ELF-1 (cell line): ENCODE measurements at regions not wholly inside any gene's neighbourhood (a gene's known extent, or its start where the extent isn't known, plus 50 kb on each side); places are given as distances from the start of the nearest gene placed in this dataset.

Experiments
- DNase-seq: peaks from one replicate; pipeline ENCODE4 v3.0.0-alpha.2; 2016; ENCODE audit warnings: low read depth, low spot score

DNA sequence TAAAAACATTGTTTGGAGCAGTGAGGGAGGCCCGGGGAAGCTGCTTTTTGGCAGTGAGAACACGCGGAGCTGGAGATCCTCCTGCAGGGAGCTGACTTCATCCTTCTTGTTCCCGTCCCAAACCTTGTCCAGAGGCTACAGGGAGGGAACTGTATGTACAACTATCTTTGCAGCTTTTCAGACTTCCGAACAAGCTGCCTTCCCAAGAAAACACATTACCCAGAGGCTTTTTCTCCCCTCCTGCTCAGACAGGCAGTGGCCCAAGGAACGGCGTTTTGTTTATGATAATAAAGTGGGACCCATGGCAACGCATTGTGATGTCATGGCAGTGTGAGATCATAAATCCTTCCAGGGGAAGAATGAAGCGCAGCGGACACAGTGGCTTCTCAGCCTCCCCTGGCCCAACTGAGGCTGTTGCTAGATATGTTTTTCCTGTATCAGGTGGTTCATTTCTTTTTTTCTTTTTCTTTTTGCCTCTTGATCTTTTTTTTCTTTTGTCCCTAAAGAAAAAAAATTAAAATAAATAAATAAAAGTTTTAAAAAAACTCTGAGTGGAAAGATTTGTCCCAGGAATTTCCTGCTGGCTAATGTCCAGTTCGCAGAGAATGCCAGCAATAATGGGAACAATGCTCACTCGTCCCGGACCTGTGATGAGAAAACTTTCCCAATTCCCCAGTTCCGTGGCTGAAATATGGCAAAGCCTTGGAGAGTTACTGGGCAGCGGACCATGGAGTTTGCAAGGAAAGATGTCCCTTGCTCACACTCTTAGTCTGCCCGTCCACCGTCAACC lies 103.4 kb upstream of the MAP1LC3B2 start:
- DNase-seq = peak; percentile 81

- DNase-seq = peak; percentile 18
Observed at GRCh38 chr12:116456330-116457082, 102.7 kb upstream of the MAP1LC3B2 start.

DNA sequence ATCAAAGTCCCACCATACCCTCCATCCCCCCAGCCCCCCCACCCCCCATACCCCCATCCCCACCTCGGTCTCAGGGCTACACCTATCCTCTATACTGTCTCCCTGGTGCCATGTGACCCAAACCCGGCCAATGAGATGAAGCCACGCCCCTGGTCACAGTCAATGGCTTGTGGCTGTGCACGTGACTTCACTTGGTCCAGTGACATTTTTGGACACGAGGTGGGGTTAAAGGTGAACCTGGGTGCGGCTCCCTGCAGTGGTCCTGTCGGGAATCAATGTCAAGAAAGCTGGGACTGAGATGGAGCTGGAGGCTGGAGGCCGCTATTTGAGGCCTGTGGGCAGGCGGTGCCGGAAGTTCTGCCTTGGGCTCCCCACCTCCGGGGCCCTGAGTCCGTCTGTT lies 100.7 kb upstream of the MAP1LC3B2 start:
- DNase-seq = peak; percentile 22

DNA sequence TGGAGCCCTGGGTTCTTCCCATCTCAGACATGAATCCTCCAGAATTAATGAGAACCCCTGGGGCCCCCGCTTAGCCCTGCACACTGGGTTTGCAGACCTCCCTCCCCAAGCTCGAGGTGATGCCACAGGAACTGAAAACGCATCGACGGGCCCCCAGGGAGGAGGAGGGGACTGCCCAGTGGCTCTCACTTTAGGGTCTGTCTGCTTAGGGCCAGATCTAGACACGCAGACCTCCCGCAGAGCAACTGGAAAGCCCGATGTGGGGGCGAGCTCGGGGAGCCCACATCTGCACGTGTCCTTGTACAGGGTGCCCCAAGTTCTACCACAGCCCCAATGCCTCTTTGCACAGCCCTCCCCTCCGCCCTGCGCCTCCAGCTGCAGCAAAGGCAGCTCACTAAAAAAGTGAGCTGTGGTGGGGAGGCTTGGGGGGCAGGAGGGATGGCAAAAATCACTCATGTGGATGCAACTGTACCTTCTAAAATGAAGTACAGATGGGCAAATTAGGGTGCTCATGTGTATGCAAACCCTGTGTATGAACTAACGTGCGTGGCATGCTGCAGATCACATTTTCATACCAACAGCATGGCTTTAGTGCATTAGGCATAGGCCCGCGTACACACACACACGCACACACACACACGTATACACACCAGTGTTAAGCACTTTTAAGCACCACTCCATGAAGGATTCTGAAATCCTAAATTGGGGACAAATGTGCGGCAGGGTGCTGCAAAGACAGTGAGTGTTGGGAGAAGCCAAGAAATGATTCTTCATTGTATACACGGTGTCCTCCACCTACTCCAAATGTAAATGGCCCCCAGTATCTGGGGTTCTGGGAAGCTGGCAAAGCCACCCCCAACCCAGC lies 99.9 kb upstream of the MAP1LC3B2 start:
- no peak for DNase-seq

DNA sequence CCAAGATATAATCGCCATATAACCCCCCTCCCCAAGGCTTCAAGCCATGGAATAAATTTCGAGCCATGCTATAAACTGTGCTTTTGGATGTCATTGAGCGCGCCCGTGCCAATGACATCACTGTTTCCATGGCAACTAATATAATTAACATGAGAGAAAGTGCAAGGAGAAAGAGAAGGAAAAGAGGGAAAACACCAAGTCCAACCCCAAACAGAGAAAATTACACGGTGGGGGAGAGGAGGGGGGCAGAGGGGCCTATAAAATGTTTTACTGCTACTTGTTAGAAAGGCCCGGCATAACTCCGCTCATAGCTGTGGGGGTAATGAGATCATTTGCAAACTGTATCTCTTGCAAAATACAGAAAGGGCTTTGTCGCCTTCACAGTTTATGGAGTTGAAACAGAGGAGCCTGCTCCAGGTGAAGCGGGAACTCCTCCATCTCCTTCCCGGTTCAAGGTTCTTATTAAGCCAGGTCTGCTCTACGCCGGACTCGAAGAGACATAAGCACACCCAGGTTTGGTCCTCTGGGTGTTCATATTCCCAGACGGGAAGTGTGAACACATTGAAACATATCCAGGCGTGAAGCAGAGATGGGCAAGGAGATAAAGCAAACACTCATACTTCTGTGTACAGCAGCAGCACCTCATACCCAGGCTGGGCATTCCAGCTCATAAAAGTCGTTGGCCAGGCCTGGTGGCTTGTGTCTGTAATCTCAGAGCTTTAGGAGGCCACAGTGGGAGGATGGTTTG lies 99.1 kb upstream of the MAP1LC3B2 start:
- DNase-seq = peak; percentile 27

GRCh38 chr12:116461060-116461459 lies 98.1 kb upstream of the MAP1LC3B2 start:
- DNase-seq = no peak

DNA sequence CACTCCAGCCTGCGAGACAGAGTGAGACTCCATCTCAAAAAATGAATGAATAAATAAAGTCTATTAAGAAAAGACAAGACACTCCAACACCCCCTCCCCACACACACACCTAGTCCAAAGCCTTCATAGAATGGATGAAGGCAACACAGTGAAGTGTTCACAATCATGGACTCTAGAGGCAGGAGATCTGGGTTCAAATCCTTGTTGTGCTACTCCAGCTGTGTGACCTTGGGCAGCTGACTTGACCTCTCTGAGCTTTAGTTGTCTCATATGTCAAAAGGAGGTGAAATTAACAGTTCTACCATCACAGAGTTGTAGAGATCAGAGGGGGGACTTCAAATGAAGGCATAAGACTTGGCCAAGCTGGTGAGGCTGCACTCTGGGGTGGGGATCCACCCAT lies 95.8 kb upstream of the MAP1LC3B2 start:
- no peak for DNase-seq

- DNase-seq = no peak
Observed at GRCh38 chr12:116465407-116465806, 93.8 kb upstream of the MAP1LC3B2 start.

DNA sequence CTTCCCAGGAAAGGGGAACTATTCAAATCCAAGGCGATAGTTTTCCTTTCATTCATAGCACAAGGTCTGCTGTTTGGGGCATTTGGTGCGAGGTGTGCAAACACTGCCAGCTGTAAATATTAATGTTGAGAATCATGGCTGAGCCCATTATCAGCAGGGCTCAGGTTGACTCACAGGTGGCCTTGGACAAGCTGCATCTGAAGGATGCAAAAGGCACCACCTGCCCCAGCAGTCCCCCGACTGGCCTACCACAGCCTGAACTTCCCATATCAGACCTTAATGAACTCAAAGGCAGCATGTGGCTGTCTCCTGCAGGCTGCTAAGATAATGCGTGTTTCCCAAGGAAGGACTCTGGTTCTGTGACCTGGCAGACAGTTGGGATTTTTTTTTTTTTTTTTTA lies 93.3 kb upstream of the MAP1LC3B2 start:
- DNase-seq = peak; percentile 18

DNA sequence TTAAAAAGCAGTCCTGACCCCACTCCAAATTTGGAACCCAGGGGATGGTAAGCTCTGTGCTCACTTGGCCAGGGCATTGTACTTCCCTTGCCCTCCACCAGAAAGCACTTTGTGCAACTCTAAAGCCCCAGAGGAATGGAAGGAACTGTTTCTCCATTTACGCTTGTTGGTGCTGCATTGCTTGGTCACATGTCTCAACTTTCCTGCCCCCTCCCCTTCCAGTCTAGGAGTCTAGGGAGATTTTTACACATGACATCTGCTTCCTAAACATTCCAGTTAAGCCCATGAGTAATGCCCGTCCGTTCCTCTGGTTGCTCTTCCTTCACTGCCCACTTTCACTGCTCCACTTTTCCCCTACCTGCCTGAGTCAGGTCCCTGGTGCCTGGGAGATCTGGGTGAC lies 92.6 kb upstream of the MAP1LC3B2 start:
- peak; percentile 25 for DNase-seq

GRCh38 chr12:116469344-116469743 lies 89.8 kb upstream of the MAP1LC3B2 start:
- DNase-seq = no peak

- no peak for DNase-seq
Observed at GRCh38 chr12:116471544-116471943, 87.6 kb upstream of the MAP1LC3B2 start.

- DNase-seq = no peak
Observed at GRCh38 chr12:116472193-116472592, 87.0 kb upstream of the MAP1LC3B2 start.

DNA sequence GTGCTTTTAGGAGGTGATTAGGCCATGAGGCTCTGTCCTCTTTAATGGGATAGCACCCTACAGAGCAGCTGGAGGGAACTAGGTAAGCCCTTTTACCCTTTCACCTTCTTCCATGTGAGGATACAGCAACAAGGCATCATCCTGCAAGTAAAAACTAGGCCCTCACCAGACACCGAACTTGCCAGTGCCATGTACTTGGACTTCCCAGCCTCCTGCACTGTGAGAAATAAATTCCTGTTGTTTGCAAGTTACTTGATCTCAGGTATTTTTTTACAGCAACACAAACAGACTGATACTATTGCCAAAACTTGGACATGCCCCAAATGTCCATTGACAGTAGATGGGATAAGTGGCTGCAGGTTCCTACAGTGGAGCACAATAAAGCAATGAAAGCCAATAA lies 85.8 kb upstream of the MAP1LC3B2 start:
- DNase-seq = no peak

DNA sequence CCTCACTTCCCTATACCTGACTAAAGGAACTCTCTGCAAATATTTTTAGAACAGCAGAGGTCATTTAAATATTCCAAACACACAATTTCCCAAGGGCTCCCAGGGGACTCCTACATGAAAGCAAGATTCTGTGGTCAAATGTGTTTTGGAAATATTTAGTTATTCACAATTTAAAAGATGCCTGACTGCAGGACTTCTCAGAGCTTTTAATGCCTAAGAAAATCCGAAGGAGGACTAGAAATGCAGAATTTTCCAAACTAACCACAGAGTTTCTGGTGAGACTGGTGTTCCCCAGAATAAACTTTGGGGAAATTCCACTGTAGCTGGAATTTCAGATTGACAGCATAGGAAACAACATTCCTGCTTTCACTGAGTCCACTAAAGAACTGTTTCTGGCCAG lies 84.8 kb upstream of the MAP1LC3B2 start:
- no peak for DNase-seq

DNA sequence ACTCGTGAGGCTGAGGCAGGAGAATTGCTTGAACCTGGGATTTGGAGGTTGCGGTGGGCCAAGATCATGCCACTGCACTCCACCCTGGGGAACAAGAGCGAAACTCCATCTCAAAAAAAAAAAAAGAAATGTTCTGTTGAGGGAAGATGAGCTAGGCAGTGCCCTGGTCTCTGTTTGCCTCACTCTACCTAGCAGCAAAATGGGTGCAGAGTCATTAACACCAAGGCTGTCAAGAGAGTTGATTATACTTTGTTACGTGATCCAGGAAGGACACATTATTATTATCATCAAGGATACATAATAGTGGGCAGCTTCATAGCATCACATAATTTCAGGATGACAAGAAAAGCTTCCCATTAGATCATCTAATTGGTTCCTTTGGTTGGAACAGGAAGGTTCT lies 84.3 kb upstream of the MAP1LC3B2 start:
- DNase-seq = no peak

DNA sequence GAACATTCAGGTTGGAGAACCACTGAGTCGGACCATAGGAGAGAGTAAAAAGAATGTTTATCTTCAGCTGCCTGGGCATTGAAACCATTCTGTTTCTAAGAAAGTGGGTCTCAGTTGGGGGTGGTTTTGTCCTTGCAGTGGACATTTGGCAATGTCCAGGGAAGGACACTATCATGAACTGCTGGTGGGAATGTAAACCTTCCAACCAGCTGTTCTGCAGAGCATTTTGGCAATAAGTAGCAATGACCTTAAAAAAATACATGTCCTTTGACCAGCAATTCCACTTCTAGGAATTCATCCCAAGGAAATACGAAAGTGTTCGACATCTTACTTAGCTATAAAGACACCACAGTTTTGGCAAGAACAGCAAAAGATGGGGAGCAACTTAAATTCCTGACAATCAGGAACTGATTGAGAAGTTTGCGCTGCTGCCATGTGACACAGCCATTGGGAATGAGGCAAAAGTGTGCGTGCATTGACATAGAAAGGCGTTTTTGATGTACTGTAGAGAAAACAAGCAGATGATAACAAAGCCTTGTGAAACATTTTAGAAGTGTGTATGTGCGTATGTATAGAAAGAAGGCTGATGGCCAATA lies 82.9 kb upstream of the MAP1LC3B2 start:
- no peak for DNase-seq

- DNase-seq = no peak
Observed at GRCh38 chr12:116478243-116478773, 80.9 kb upstream of the MAP1LC3B2 start.

GRCh38 chr12:116480210-116480810 lies 78.9 kb upstream of the MAP1LC3B2 start:
- no peak for DNase-seq

DNA sequence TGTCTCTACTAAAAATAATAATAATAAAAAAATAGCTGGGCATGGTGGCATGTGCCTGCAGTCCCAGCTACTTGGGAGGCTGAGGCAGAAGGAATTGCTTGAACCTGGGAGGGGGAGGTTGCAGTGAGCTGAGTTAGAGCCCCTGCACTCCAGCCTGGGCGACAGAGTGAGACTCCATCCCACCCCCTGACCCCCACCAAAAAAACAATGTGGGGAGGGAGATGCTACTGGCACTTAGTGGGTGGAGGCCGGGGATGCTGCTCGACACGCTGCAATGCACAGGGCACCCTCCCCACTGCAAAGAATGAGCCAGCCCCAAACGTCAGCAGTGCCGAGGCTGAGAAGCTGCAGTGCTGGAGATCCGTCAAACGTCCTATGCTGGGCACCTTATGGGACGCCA lies 77.5 kb upstream of the MAP1LC3B2 start:
- no peak for DNase-seq
